Keratinocyte (primary cell): ENCODE measurements at regions not wholly inside any gene's neighbourhood (a gene's known extent, or its start where the extent isn't known, plus 50 kb on each side); places are given as distances from the start of the nearest gene placed in this dataset.

Source experiments
- DNase-seq: peaks from one replicate; pipeline ENCODE4 v3.0.0-alpha.2; 2011; ENCODE audit warnings: low read depth, missing footprints, low spot score
- FAIRE-seq: peaks from 2 replicates; lab custom pipeline; 2011; peaks lifted over from hg19 to GRCh38; lab: Jason Lieb, UNC
- H2AFZ ChIP-seq: 2 replicates; pipeline ENCODE4 v1.6.0; 2012; ENCODE audit warnings: low read length, control low read depth, inconsistent platforms; ENCODE audit not compliant: control insufficient read depth
- H3K27ac ChIP-seq: 2 replicates; pipeline ENCODE4 v1.5.1; 2011; ENCODE audit warnings: low read length; ENCODE audit not compliant: control insufficient read depth, insufficient read depth
- H3K27me3 ChIP-seq: 3 replicates; pipeline ENCODE4 v1.6.0; 2011; ENCODE audit warnings: low read length; ENCODE audit not compliant: control insufficient read depth, insufficient read depth; ENCODE audit errors: extremely low read depth
- H3K36me3 ChIP-seq, 2 experiments: 2 replicates in 1 of 2; 3 replicates in 1 of 2; pipeline ENCODE4 v1.5.1; 2011; ENCODE audit warnings: low read length in 2 of 2, mild to moderate bottlenecking in 1 of 2; ENCODE audit not compliant: control insufficient read depth in 2 of 2, insufficient read depth in 2 of 2; ENCODE audit errors: extremely low read depth in 1 of 2
- H3K4me1 ChIP-seq: 3 replicates; pipeline ENCODE4 v1.5.1; 2011; ENCODE audit warnings: low read length; ENCODE audit not compliant: control insufficient read depth, insufficient read depth; ENCODE audit errors: extremely low read depth
- H3K4me2 ChIP-seq: 3 replicates; pipeline ENCODE4 v1.6.0; 2011; ENCODE audit warnings: low read depth, low read length; ENCODE audit not compliant: control insufficient read depth, insufficient read depth; ENCODE audit errors: extremely low read depth
- H3K4me3 ChIP-seq, 3 experiments: fragments of 200-600 bp in 1 of 3; sonication (generic) in 1 of 3; 2 replicates in 2 of 3; 3 replicates in 1 of 3; pipeline ENCODE4 v1.5.1; 2011 to 2016; ENCODE audit warnings: low read length in 3 of 3, mild to moderate bottlenecking in 3 of 3, control low read depth in 2 of 3, inconsistent platforms in 1 of 3, low read depth in 1 of 3, mixed read lengths in 1 of 3, mixed run types in 1 of 3, moderate library complexity in 1 of 3; ENCODE audit not compliant: control insufficient read depth in 2 of 3, insufficient read depth in 2 of 3; ENCODE audit errors: extremely low read depth in 1 of 3
- H3K79me2 ChIP-seq: 2 replicates; pipeline ENCODE4 v1.6.0; 2012; ENCODE audit warnings: low read length; ENCODE audit not compliant: control insufficient read depth, insufficient read depth
- H3K9ac ChIP-seq: 3 replicates; pipeline ENCODE4 v1.6.0; 2011; ENCODE audit warnings: low read length; ENCODE audit not compliant: control insufficient read depth, insufficient read depth; ENCODE audit errors: extremely low read depth
- H3K9me1 ChIP-seq: 3 replicates; pipeline ENCODE4 v1.6.0; 2011; ENCODE audit warnings: low read length; ENCODE audit not compliant: control insufficient read depth, insufficient read depth; ENCODE audit errors: extremely low read depth
- H3K9me3 ChIP-seq: 2 replicates; pipeline ENCODE4 v1.5.1; 2012; ENCODE audit warnings: low read depth, low read length; ENCODE audit not compliant: control insufficient read depth
- H4K20me1 ChIP-seq: 3 replicates; pipeline ENCODE4 v1.6.0; 2011; ENCODE audit warnings: low read length; ENCODE audit not compliant: control insufficient read depth, insufficient read depth; ENCODE audit errors: extremely low read depth
- EZH2 ChIP-seq: IDR thresholded peaks from one replicate; pipeline ENCODE4 v1.6.1; 2012; ENCODE audit warnings: inconsistent platforms, mild to moderate bottlenecking, low read length, moderate library complexity
- dilution Hi-C: fragments of 300-500 bp; cut with MboI; formaldehyde crosslinking; loops from one replicate; pipeline ENCODE4 v1.7.0; 2020; ENCODE audit warnings: low sequenced_read_pairs; ENCODE audit not compliant: extremely low pct_ligation_motif_present
- TF ChIP-seq, protein P1 (sequence below), 3 experiments: IDR thresholded peaks in 1 of 3; conservative IDR thresholded peaks in 1 of 3; optimal IDR thresholded peaks in 1 of 3; 2 replicates in 2 of 3; 3 replicates in 1 of 3; pipeline versions ENCODE3 to v1.5.1; 2011; ENCODE audit warnings: low read length in 3 of 3, mild to moderate bottlenecking in 3 of 3, moderate library complexity in 2 of 3, control low read depth in 1 of 3, inconsistent platforms in 1 of 3; ENCODE audit not compliant: insufficient read depth in 2 of 3; ENCODE audit errors: extremely low read depth in 1 of 3

DNA sequence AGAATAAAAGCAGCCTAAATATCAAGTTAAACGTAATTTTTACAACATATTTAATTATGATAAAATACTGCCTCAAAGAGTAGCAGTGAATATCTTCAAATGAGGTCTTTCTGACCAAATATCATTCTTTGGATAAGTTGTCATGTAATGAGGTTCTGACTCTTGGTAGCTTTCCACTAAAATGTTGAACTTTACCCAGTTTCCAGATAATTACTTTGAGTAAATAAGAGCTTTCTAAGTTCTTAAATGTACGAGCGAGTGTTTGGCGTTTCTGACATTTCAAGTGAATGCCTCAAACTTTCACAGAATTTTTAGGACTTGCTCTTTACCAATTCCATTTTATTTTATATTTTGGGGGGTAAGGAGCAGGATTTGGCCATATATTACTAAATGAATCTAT is 1515.2 kb downstream of the FAM181B start:
- Histone ChIP-seq H4K20me1 (no peaks in the 10 kb centered on the region), H3K9me3 (no peaks in the 10 kb centered on the region), H3K79me2 (no peaks in the 10 kb centered on the region), H2AFZ (no peak overlapping the region), H3K27me3 (no peaks in the 10 kb centered on the region), H3K27ac (no peak overlapping the region), H3K4me2 (no peak overlapping the region), H3K9me1 (no peaks in the 10 kb centered on the region), H3K9ac (no peak overlapping the region), H3K4me1 (no peaks in the 10 kb centered on the region), H3K4me3 (no peak overlapping the region), H3K36me3 (no peaks in the 10 kb centered on the region)
- DNase-seq: no peak
- dilution Hi-C loops: no loop called here
- no peak for FAIRE-seq
- TF ChIP-seq, protein P1, sequence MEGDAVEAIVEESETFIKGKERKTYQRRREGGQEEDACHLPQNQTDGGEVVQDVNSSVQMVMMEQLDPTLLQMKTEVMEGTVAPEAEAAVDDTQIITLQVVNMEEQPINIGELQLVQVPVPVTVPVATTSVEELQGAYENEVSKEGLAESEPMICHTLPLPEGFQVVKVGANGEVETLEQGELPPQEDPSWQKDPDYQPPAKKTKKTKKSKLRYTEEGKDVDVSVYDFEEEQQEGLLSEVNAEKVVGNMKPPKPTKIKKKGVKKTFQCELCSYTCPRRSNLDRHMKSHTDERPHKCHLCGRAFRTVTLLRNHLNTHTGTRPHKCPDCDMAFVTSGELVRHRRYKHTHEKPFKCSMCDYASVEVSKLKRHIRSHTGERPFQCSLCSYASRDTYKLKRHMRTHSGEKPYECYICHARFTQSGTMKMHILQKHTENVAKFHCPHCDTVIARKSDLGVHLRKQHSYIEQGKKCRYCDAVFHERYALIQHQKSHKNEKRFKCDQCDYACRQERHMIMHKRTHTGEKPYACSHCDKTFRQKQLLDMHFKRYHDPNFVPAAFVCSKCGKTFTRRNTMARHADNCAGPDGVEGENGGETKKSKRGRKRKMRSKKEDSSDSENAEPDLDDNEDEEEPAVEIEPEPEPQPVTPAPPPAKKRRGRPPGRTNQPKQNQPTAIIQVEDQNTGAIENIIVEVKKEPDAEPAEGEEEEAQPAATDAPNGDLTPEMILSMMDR (optimal IDR thresholded peaks at IDR 0.05 in 1 of 3, IDR thresholded peaks at IDR 0.05 in 1 of 3, conservative IDR thresholded peaks at IDR 0.05 in 1 of 3; ENCODE audit: extremely low read depth in 1 of 3, insufficient read depth in 2 of 3, low read length in 3 of 3): no peak
- no peak for TF ChIP-seq EZH2

GRCh38 chr11:81211050-81211449 is 1522.6 kb downstream of the FAM181B start:
- Histone ChIP-seq H4K20me1 (no peaks in the 10 kb centered on the region), H3K27me3 (no peaks in the 10 kb centered on the region), H3K9ac (no peak overlapping the region), H3K9me1 (no peaks in the 10 kb centered on the region), H3K4me1 (no peaks in the 10 kb centered on the region), H3K36me3 (no peaks in the 10 kb centered on the region), H3K4me3 (no peak overlapping the region), H3K79me2 (no peaks in the 10 kb centered on the region), H3K4me2 (no peak overlapping the region), H3K9me3 (no peaks in the 10 kb centered on the region), H3K27ac (no peak overlapping the region), H2AFZ (no peak overlapping the region)
- DNase-seq (no peak), FAIRE-seq (no peak)
- TF ChIP-seq EZH2: no peak
- TF ChIP-seq, protein P1 (optimal IDR thresholded peaks at IDR 0.05 in 1 of 3, IDR thresholded peaks at IDR 0.05 in 1 of 3, conservative IDR thresholded peaks at IDR 0.05 in 1 of 3; ENCODE audit: extremely low read depth in 1 of 3, insufficient read depth in 2 of 3, low read length in 3 of 3): no peak
- dilution Hi-C loops: no loop called here
